DMS53 (cell line): ENCODE measurements at regions not wholly inside any gene's neighbourhood (a gene's known extent, or its start where the extent isn't known, plus 50 kb on each side); places are given as distances from the start of the nearest gene placed in this dataset.

Source experiments
- DNase-seq: peaks from one replicate; lab custom pipeline; 2025; lab: John Stamatoyannopoulos, UW

GRCh38 chr15:96524676-96525417 is 194.3 kb downstream of the NR2F2 start:
- DNase-seq = no peak

GRCh38 chr15:96535148-96535547 is 204.6 kb downstream of the NR2F2 start:
- DNase-seq = peak; percentile 1

- no peak for DNase-seq
Observed at GRCh38 chr15:96538491-96538890, 208.0 kb downstream of the NR2F2 start.

GRCh38 chr15:96540283-96540682 is 209.8 kb downstream of the NR2F2 start:
- no peak for DNase-seq

- no peak for DNase-seq
Observed at GRCh38 chr15:96542130-96542770, 211.8 kb downstream of the NR2F2 start.

GRCh38 chr15:96544162-96544756 is 213.8 kb downstream of the NR2F2 start:
- DNase-seq = no peak

GRCh38 chr15:96549136-96549535 is 218.6 kb downstream of the NR2F2 start:
- no peak for DNase-seq

- DNase-seq = no peak
Observed at GRCh38 chr15:96551196-96551595, 220.7 kb downstream of the NR2F2 start.

GRCh38 chr15:96551722-96552121 is 221.2 kb downstream of the NR2F2 start:
- no peak for DNase-seq

- DNase-seq = no peak
Observed at GRCh38 chr15:96553006-96553405, 222.5 kb downstream of the NR2F2 start.

- DNase-seq = no peak
Observed at GRCh38 chr15:96553451-96553850, 223.0 kb downstream of the NR2F2 start.

GRCh38 chr15:96553931-96554330 is 223.4 kb downstream of the NR2F2 start:
- DNase-seq = no peak

- no peak for DNase-seq
Observed at GRCh38 chr15:96554541-96554940, 224.0 kb downstream of the NR2F2 start.

GRCh38 chr15:96559087-96559486 is 228.6 kb downstream of the NR2F2 start:
- no peak for DNase-seq

- DNase-seq = no peak
Observed at GRCh38 chr15:96559631-96560030, 229.1 kb downstream of the NR2F2 start.

- DNase-seq = no peak
Observed at GRCh38 chr15:96560246-96560895, 229.9 kb downstream of the NR2F2 start.

- no peak for DNase-seq
Observed at GRCh38 chr15:96561593-96561992, 231.1 kb downstream of the NR2F2 start.

- DNase-seq = no peak
Observed at GRCh38 chr15:96564546-96564945, 234.0 kb downstream of the NR2F2 start.

- no peak for DNase-seq
Observed at GRCh38 chr15:96565266-96565665, 234.8 kb downstream of the NR2F2 start.

GRCh38 chr15:96574782-96575181 is 244.3 kb downstream of the NR2F2 start:
- DNase-seq = no peak

- DNase-seq = no peak
Observed at GRCh38 chr15:96576596-96576995, 246.1 kb downstream of the NR2F2 start.

- DNase-seq = no peak
Observed at GRCh38 chr15:96578393-96578792, 247.9 kb downstream of the NR2F2 start.

- no peak for DNase-seq
Observed at GRCh38 chr15:96581371-96581770, 250.9 kb downstream of the NR2F2 start.
